HL-60 (cell line): ENCODE measurements at regions not wholly inside any gene's neighbourhood (a gene's known extent, or its start where the extent isn't known, plus 50 kb on each side); places are given as distances from the start of the nearest gene placed in this dataset.

Experiments used
- CTCF ChIP-seq: IDR thresholded peaks from one replicate; pipeline ENCODE4 v1.5.1; 2011; ENCODE audit warnings: low read length, control low read depth, inconsistent platforms; ENCODE audit not compliant: insufficient read depth
- POLR2AphosphoS5 ChIP-seq: IDR thresholded peaks from 2 replicates; pipeline ENCODE4 v1.6.1; 2012; ENCODE audit warnings: low read depth

DNA sequence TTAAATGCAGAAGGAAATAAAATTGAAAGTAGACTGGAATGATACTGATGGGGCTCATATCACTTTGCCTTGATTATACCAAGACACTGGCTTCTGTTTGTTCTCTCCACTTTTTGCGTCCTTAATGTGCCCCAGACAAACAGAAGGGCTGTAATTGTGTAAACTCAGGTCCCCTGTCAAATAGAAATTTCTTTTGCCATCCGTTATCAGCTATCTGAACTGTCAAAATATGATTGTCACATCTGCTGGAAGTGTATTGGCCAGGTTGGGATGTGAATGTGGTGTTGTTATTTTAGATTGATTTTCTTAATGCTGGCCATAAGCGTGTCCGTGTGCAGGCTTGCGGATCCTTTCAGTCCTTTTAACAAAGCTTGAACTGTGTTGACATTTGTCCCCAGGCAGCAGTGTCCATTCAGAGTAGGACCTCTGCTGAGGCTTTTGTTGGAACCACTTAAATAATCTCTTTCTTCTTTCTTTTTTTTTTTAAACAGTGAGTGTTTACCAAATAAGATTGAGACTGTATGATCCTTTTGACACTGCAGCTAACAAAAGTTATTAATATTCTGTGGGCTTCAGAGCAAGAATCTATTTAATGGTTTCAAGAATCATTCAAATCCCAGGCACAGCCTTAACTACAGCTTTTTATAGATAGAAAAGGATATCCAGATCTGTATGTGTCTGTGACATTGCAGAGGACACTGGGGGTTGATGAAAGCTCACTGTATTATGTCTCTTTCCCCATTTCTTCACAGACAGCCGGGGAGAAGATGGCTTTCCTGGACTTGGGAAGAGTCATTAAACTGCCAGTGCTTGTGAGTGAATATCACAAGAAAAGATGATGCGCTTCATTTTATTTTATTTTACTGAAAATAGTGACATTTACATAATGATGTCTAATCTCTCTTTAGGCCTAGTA, 171.7 kb downstream of the ZNF608 start:
- TF ChIP-seq CTCF (no peak), POLR2AphosphoS5 (no peak)
